ENCODE measurements at regions not wholly inside any gene's neighbourhood (a gene's known extent, or its start where the extent isn't known, plus 50 kb on each side); places are given as distances from the start of the nearest gene placed in this dataset.

- no peak for TF ChIP-seq CTCF (conservative IDR thresholded peaks at IDR 0.05; ENCODE audit: low read depth, low read length)
- no peak for TF ChIP-seq EZH2 (IDR thresholded peaks at IDR 0.05; ENCODE audit: borderline replicate concordance, low read depth, low read length, poor library complexity, severe bottlenecking)
Measured at GRCh38 chr12:114123108-114123507, 157.0 kb upstream of the RBM19 start.

Measured in A673 (cell line).